ENCODE measurements at regions not wholly inside any gene's neighbourhood (a gene's known extent, or its start where the extent isn't known, plus 50 kb on each side); places are given as distances from the start of the nearest gene placed in this dataset.

GRCh38 chr12:91663310-91663709, 480.7 kb upstream of the DCN start:
- TF ChIP-seq CTCF (IDR thresholded peaks at IDR 0.05) (no peak), POLR2A (IDR thresholded peaks at IDR 0.05) (no peak)

All from right lobe of liver (tissue), 4 donors.